Keratinocyte (primary cell): ENCODE measurements at regions not wholly inside any gene's neighbourhood (a gene's known extent, or its start where the extent isn't known, plus 50 kb on each side); places are given as distances from the start of the nearest gene placed in this dataset.

Source experiments
- DNase-seq: peaks from one replicate; pipeline ENCODE4 v3.0.0-alpha.2; 2011; ENCODE audit warnings: low read depth, missing footprints, low spot score
- FAIRE-seq: peaks from 2 replicates; lab custom pipeline; 2011; peaks lifted over from hg19 to GRCh38; lab: Jason Lieb, UNC
- H2AFZ ChIP-seq: 2 replicates; pipeline ENCODE4 v1.6.0; 2012; ENCODE audit warnings: low read length, control low read depth, inconsistent platforms; ENCODE audit not compliant: control insufficient read depth
- H3K27ac ChIP-seq: 2 replicates; pipeline ENCODE4 v1.5.1; 2011; ENCODE audit warnings: low read length; ENCODE audit not compliant: control insufficient read depth, insufficient read depth
- H3K27me3 ChIP-seq: 3 replicates; pipeline ENCODE4 v1.6.0; 2011; ENCODE audit warnings: low read length; ENCODE audit not compliant: control insufficient read depth, insufficient read depth; ENCODE audit errors: extremely low read depth
- H3K36me3 ChIP-seq, 2 experiments: 2 replicates in 1 of 2; 3 replicates in 1 of 2; pipeline ENCODE4 v1.5.1; 2011; ENCODE audit warnings: low read length in 2 of 2, mild to moderate bottlenecking in 1 of 2; ENCODE audit not compliant: control insufficient read depth in 2 of 2, insufficient read depth in 2 of 2; ENCODE audit errors: extremely low read depth in 1 of 2
- H3K4me1 ChIP-seq: 3 replicates; pipeline ENCODE4 v1.5.1; 2011; ENCODE audit warnings: low read length; ENCODE audit not compliant: control insufficient read depth, insufficient read depth; ENCODE audit errors: extremely low read depth
- H3K4me2 ChIP-seq: 3 replicates; pipeline ENCODE4 v1.6.0; 2011; ENCODE audit warnings: low read depth, low read length; ENCODE audit not compliant: control insufficient read depth, insufficient read depth; ENCODE audit errors: extremely low read depth
- H3K4me3 ChIP-seq, 3 experiments: fragments of 200-600 bp in 1 of 3; sonication (generic) in 1 of 3; 2 replicates in 2 of 3; 3 replicates in 1 of 3; pipeline ENCODE4 v1.5.1; 2011 to 2016; ENCODE audit warnings: low read length in 3 of 3, mild to moderate bottlenecking in 3 of 3, control low read depth in 2 of 3, inconsistent platforms in 1 of 3, low read depth in 1 of 3, mixed read lengths in 1 of 3, mixed run types in 1 of 3, moderate library complexity in 1 of 3; ENCODE audit not compliant: control insufficient read depth in 2 of 3, insufficient read depth in 2 of 3; ENCODE audit errors: extremely low read depth in 1 of 3
- H3K79me2 ChIP-seq: 2 replicates; pipeline ENCODE4 v1.6.0; 2012; ENCODE audit warnings: low read length; ENCODE audit not compliant: control insufficient read depth, insufficient read depth
- H3K9ac ChIP-seq: 3 replicates; pipeline ENCODE4 v1.6.0; 2011; ENCODE audit warnings: low read length; ENCODE audit not compliant: control insufficient read depth, insufficient read depth; ENCODE audit errors: extremely low read depth
- H3K9me1 ChIP-seq: 3 replicates; pipeline ENCODE4 v1.6.0; 2011; ENCODE audit warnings: low read length; ENCODE audit not compliant: control insufficient read depth, insufficient read depth; ENCODE audit errors: extremely low read depth
- H3K9me3 ChIP-seq: 2 replicates; pipeline ENCODE4 v1.5.1; 2012; ENCODE audit warnings: low read depth, low read length; ENCODE audit not compliant: control insufficient read depth
- H4K20me1 ChIP-seq: 3 replicates; pipeline ENCODE4 v1.6.0; 2011; ENCODE audit warnings: low read length; ENCODE audit not compliant: control insufficient read depth, insufficient read depth; ENCODE audit errors: extremely low read depth
- CTCF ChIP-seq, 3 experiments: IDR thresholded peaks in 1 of 3; conservative IDR thresholded peaks in 1 of 3; optimal IDR thresholded peaks in 1 of 3; 2 replicates in 2 of 3; 3 replicates in 1 of 3; pipeline versions ENCODE3 to v1.5.1; 2011; ENCODE audit warnings: low read length in 3 of 3, mild to moderate bottlenecking in 3 of 3, moderate library complexity in 2 of 3, control low read depth in 1 of 3, inconsistent platforms in 1 of 3; ENCODE audit not compliant: insufficient read depth in 2 of 3; ENCODE audit errors: extremely low read depth in 1 of 3
- EZH2 ChIP-seq: IDR thresholded peaks from one replicate; pipeline ENCODE4 v1.6.1; 2012; ENCODE audit warnings: inconsistent platforms, mild to moderate bottlenecking, low read length, moderate library complexity
- dilution Hi-C: fragments of 300-500 bp; cut with MboI; formaldehyde crosslinking; loops from one replicate; pipeline ENCODE4 v1.7.0; 2020; ENCODE audit warnings: low sequenced_read_pairs; ENCODE audit not compliant: extremely low pct_ligation_motif_present

DNA sequence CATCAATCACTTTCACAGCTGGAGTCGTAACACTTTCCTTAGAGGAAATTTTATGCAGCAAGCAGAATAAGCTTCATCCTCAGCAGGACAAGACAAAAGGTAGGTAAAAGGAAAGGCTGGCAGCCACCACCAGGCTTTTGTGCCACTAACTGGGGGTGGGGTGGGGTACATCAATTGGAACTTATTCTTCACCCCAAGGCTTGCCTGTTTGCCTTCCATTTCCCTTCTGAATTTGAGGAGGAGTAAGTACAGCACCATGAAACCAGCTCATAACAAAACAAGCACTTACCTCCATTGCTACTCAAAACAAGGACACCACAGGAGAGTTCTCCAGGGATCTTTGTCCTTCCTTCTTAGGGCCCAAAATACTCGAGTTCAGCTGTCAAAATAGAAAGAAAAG is 296.8 kb downstream of the ARRDC4 start:
- FAIRE-seq: no peak
- TF ChIP-seq CTCF (optimal IDR thresholded peaks at IDR 0.05 in 1 of 3, IDR thresholded peaks at IDR 0.05 in 1 of 3, conservative IDR thresholded peaks at IDR 0.05 in 1 of 3; ENCODE audit: extremely low read depth in 1 of 3, insufficient read depth in 2 of 3, low read length in 3 of 3): no peak
- TF ChIP-seq EZH2: no peak
- Histone ChIP-seq H3K27me3 (no peaks in the 10 kb centered on the region), H3K36me3 (no peaks in the 10 kb centered on the region), H3K79me2 (no peaks in the 10 kb centered on the region), H3K27ac (no peak overlapping the region), H3K9me1 (no peaks in the 10 kb centered on the region), H3K4me1 (no peaks in the 10 kb centered on the region), H3K4me3 (no peak overlapping the region), H4K20me1 (no peaks in the 10 kb centered on the region), H2AFZ (no peak overlapping the region), H3K9ac (no peak overlapping the region), H3K4me2 (no peak overlapping the region), H3K9me3 (no peaks in the 10 kb centered on the region)
- DNase-seq: no peak
- dilution Hi-C loops: no loop called here

DNA sequence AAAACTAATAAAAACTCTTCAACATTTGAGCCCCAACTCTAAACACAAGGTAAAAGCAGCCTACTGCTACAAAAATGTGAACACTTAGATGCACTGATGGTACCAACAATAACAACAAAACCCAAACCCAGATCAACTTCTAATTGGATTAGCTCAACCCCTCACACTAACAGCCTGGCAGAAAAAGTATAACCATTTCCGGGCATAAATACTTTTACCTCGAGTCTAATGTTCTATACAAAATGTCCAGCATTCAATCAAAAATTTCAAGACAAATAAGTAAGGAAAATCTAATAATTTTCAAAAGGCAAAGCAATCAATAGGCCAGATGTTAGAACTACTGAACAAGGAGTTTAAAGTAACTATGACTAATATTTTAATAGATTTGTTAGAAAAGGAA is 303.3 kb downstream of the ARRDC4 start:
- Histone ChIP-seq H3K9me3 (no peaks in the 10 kb centered on the region), H4K20me1 (no peaks in the 10 kb centered on the region), H3K9ac (no peak overlapping the region), H3K27me3 (no peaks in the 10 kb centered on the region), H3K4me2 (no peak overlapping the region), H3K9me1 (no peaks in the 10 kb centered on the region), H3K36me3 (no peaks in the 10 kb centered on the region), H3K27ac (no peak overlapping the region), H2AFZ (no peak overlapping the region), H3K4me3 (no peak overlapping the region), H3K79me2 (no peaks in the 10 kb centered on the region), H3K4me1 (no peaks in the 10 kb centered on the region)
- FAIRE-seq: no peak
- TF ChIP-seq EZH2 (no peak), CTCF (optimal IDR thresholded peaks at IDR 0.05 in 1 of 3, IDR thresholded peaks at IDR 0.05 in 1 of 3, conservative IDR thresholded peaks at IDR 0.05 in 1 of 3; ENCODE audit: extremely low read depth in 1 of 3, insufficient read depth in 2 of 3, low read length in 3 of 3) (no peak)
- no peak for DNase-seq
- dilution Hi-C loops: no loop called here
